Sigmoid colon (tissue), 4 donors: ENCODE measurements at regions not wholly inside any gene's neighbourhood (a gene's known extent, or its start where the extent isn't known, plus 50 kb on each side); places are given as distances from the start of the nearest gene placed in this dataset.

ENCODE experiments used
- CTCF ChIP-seq, 4 experiments: fragments of 450-650 bp in 3 of 4; fragments of 200-600 bp in 1 of 4; IDR thresholded peaks; one replicate each; pipeline ENCODE4 v1.5.1; 2016 to 2019; ENCODE audit warnings: antibody characterized with exemption in 4 of 4, mild to moderate bottlenecking in 3 of 4, moderate library complexity in 2 of 4
- EP300 ChIP-seq, 4 donors: sonication (generic); formaldehyde crosslinking; IDR thresholded peaks; one replicate each; pipeline ENCODE4 v1.6.1; 2017; ENCODE audit warnings: antibody characterized with exemption in 4 of 4

- TF ChIP-seq CTCF (IDR thresholded peaks at IDR 0.05) = no peak
- TF ChIP-seq EP300 (IDR thresholded peaks at IDR 0.05) = no peak
These were observed 171.6 kb downstream of the FAM174A start for GRCh38 chr5:100706776-100707175.
